CD14-positive monocyte (primary cell): ENCODE measurements at regions not wholly inside any gene's neighbourhood (a gene's known extent, or its start where the extent isn't known, plus 50 kb on each side); places are given as distances from the start of the nearest gene placed in this dataset.

Experiments
- DNase-seq, 3 donors: peaks; one replicate each; pipeline ENCODE4 v3.0.0-alpha.2; 2011 to 2022
- H2AFZ ChIP-seq: 2 replicates; pipeline ENCODE4 v1.6.0; 2012; ENCODE audit warnings: mild to moderate bottlenecking, low read depth, low read length, inconsistent platforms; ENCODE audit not compliant: insufficient read depth, poor library complexity, severe bottlenecking
- H3K27ac ChIP-seq, 2 donors: 1 replicate in 1 of 2; 2 replicates in 1 of 2; pipeline ENCODE4 v1.5.1; 2012 to 2013; ENCODE audit warnings: low read length in 2 of 2, control low read depth in 1 of 2, inconsistent platforms in 1 of 2, low read depth in 1 of 2, mild to moderate bottlenecking in 1 of 2
- H3K27me3 ChIP-seq, 2 donors: one replicate each; pipeline versions ENCODE4 v1.6.0 to v1.6.1; 2011 to 2013; ENCODE audit warnings: low read length in 2 of 2; ENCODE audit not compliant: control insufficient read depth in 2 of 2, insufficient read depth in 2 of 2
- H3K36me3 ChIP-seq, 2 donors: replicated peaks in 1 of 2; 1 replicate in 1 of 2; 2 replicates in 1 of 2; pipeline versions ENCODE4 v1.5.1 to v1.6.1; 2012 to 2013; ENCODE audit warnings: low read length in 2 of 2, control low read depth in 1 of 2, inconsistent platforms in 1 of 2, mild to moderate bottlenecking in 1 of 2; ENCODE audit not compliant: insufficient read depth in 2 of 2, control insufficient read depth in 1 of 2
- H3K4me1 ChIP-seq, 2 donors: 1 replicate in 1 of 2; 2 replicates in 1 of 2; pipeline versions ENCODE4 v1.5.1 to v1.6.1; 2012 to 2013; ENCODE audit warnings: low read length in 2 of 2, control low read depth in 1 of 2, inconsistent platforms in 1 of 2, mild to moderate bottlenecking in 1 of 2, moderate library complexity in 1 of 2; ENCODE audit not compliant: insufficient read depth in 2 of 2, control insufficient read depth in 1 of 2
- H3K4me2 ChIP-seq: replicated peaks from 2 replicates; pipeline ENCODE3; 2012; ENCODE audit warnings: low read length, moderate library complexity, mild to moderate bottlenecking; ENCODE audit not compliant: poor library complexity, severe bottlenecking; ENCODE audit errors: extremely low read depth
- H3K4me3 ChIP-seq, 3 experiments: fragments of 200-600 bp in 1 of 3; sonication (generic) in 1 of 3; replicated peaks in 1 of 3; 1 replicate in 2 of 3; 2 replicates in 1 of 3; pipeline ENCODE4 v1.5.1; 2011 to 2013; ENCODE audit warnings: low read length in 3 of 3, mild to moderate bottlenecking in 3 of 3, control low read depth in 2 of 3, low read depth in 2 of 3, inconsistent platforms in 1 of 3, moderate library complexity in 1 of 3
- H3K79me2 ChIP-seq: 2 replicates; pipeline ENCODE4 v1.6.0; 2012; ENCODE audit warnings: mild to moderate bottlenecking, control low read depth, inconsistent platforms, low read length, moderate library complexity; ENCODE audit not compliant: insufficient read depth
- H3K9ac ChIP-seq: 2 replicates; pipeline ENCODE4 v1.6.0; 2017; ENCODE audit warnings: low read length, mild to moderate bottlenecking; ENCODE audit not compliant: insufficient read depth, poor library complexity, severe bottlenecking
- H3K9me3 ChIP-seq, 2 donors: replicated peaks in 1 of 2; 1 replicate in 1 of 2; 2 replicates in 1 of 2; pipeline versions ENCODE4 v1.5.1 to v1.6.1; 2012 to 2013; ENCODE audit warnings: low read length in 2 of 2, control low read depth in 1 of 2; ENCODE audit not compliant: control insufficient read depth in 1 of 2, insufficient read depth in 1 of 2
- H4K20me1 ChIP-seq: 2 replicates; pipeline ENCODE4 v1.6.0; 2012; ENCODE audit warnings: mild to moderate bottlenecking, low read length, control low read depth, moderate library complexity; ENCODE audit not compliant: insufficient read depth
- H3K27ac Mint-ChIP-seq, 7 donors: one replicate each; pipeline ENCODE4 v1.8.0; 2020; ENCODE audit warnings: mild to moderate bottlenecking in 7 of 7, mixed read lengths in 7 of 7, moderate library complexity in 6 of 7, inconsistent platforms in 2 of 7
- H3K27me3 Mint-ChIP-seq, 3 donors: one replicate each; pipeline ENCODE4 v1.8.0; 2021 to 2022; ENCODE audit warnings: low read depth in 3 of 3, mild to moderate bottlenecking in 3 of 3, mixed read lengths in 3 of 3, moderate library complexity in 3 of 3, inconsistent platforms in 1 of 3
- H3K36me3 Mint-ChIP-seq, 2 donors: one replicate each; pipeline ENCODE4 v1.8.0; 2020; ENCODE audit warnings: mixed read lengths in 2 of 2, inconsistent platforms in 1 of 2, mild to moderate bottlenecking in 1 of 2
- H3K4me1 Mint-ChIP-seq: one replicate; pipeline ENCODE4 v1.8.0; 2020; ENCODE audit warnings: mild to moderate bottlenecking, mixed read lengths
- H3K4me3 Mint-ChIP-seq, 2 donors: one replicate each; pipeline ENCODE4 v1.8.0; 2020; ENCODE audit warnings: mild to moderate bottlenecking in 2 of 2, mixed read lengths in 2 of 2, moderate library complexity in 1 of 2
- H3K9me3 Mint-ChIP-seq, 7 donors: one replicate each; pipeline ENCODE4 v1.8.0; 2020 to 2022; ENCODE audit warnings: mixed read lengths in 7 of 7, mild to moderate bottlenecking in 6 of 7, moderate library complexity in 6 of 7, inconsistent platforms in 2 of 7
- WGBS: methylation state at CpG from one replicate; pipeline ENCODE4 v1.1.5; 2013; ENCODE audit warnings: missing lambda C conversion rate; ENCODE audit not compliant: insufficient coverage; 5-methylcytosine and 5-hydroxymethylcytosine counted together
- intact Hi-C, 2 donors: fragments of 100-400 bp; cut with micrococcal nuclease; formaldehyde crosslinking; loops; one replicate each; pipeline versions ENCODE4 v1.15.0 to v1.15.1; 2023
- TF ChIP-seq, protein P1 (sequence below): fragments of 200-600 bp; IDR thresholded peaks from one replicate; pipeline ENCODE4 v1.8.0; 2022; ENCODE audit warnings: antibody characterized with exemption, mild to moderate bottlenecking

GRCh38 chr6:21907291-21907690 lies 313.7 kb downstream of the SOX4 start:
- Histone ChIP-seq H3K9ac (no peak overlapping the region), H3K36me3 (no peaks in the 10 kb centered on the region), H3K4me1 (no peaks in the 10 kb centered on the region), H3K27me3 (no peaks in the 10 kb centered on the region), H3K27ac (no peak overlapping the region), H3K9me3 (no peaks in the 10 kb centered on the region), H2AFZ (no peak overlapping the region), H3K79me2 (no peaks in the 10 kb centered on the region), H4K20me1 (no peaks in the 10 kb centered on the region), H3K4me3 (no peak overlapping the region), H3K4me2 (no peak overlapping the region)
- H3K4me3 Mint-ChIP-seq, result no peak overlapping the region
- TF ChIP-seq, protein P1, sequence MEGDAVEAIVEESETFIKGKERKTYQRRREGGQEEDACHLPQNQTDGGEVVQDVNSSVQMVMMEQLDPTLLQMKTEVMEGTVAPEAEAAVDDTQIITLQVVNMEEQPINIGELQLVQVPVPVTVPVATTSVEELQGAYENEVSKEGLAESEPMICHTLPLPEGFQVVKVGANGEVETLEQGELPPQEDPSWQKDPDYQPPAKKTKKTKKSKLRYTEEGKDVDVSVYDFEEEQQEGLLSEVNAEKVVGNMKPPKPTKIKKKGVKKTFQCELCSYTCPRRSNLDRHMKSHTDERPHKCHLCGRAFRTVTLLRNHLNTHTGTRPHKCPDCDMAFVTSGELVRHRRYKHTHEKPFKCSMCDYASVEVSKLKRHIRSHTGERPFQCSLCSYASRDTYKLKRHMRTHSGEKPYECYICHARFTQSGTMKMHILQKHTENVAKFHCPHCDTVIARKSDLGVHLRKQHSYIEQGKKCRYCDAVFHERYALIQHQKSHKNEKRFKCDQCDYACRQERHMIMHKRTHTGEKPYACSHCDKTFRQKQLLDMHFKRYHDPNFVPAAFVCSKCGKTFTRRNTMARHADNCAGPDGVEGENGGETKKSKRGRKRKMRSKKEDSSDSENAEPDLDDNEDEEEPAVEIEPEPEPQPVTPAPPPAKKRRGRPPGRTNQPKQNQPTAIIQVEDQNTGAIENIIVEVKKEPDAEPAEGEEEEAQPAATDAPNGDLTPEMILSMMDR, result no peak
- H3K9me3 Mint-ChIP-seq, result no peaks in the 10 kb centered on the region
- no peaks in the 10 kb centered on the region for H3K36me3 Mint-ChIP-seq
- DNase-seq, result no peak
- WGBS, result 60% methylated on average over 1 of the region's 4 CpGs
- intact Hi-C loops, result no loop called here
- H3K27me3 Mint-ChIP-seq, result no peaks in the 10 kb centered on the region
- H3K4me1 Mint-ChIP-seq, result no peaks in the 10 kb centered on the region
- H3K27ac Mint-ChIP-seq, result no peak overlapping the region

DNA sequence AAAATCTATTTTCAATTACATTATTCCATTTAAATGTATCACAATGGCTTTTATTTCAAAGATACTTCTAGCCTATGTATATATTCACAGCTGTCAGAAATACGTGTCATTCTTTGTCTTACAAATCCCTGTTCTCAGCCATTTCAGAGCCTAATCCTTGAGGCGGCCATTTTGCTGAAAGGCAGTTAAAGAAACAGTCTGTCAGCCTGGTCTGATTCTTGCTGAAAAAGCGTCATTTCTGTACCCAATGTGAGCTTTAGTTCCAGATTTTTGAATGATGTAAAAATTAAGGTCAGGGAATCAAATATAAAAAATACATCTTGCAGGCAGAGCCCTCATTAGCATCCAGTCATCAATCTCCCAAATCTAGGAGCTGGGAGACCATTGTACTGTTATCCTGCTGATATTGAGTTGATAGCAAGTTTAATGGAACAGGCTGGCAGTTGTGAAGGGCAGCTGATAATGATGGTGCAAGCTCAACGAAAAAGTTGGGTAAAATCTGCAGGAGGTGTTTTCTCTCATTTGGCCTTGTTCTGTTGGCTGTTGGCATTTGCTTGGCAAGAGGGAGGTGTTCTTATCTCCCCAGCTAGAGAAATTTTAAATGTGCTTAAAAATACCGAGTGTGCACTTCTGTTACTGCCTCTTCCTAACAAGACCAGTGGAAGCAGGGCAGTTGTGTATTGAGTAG lies 314.8 kb downstream of the SOX4 start:
- intact Hi-C loops, result no loop called here
- Histone ChIP-seq H3K9ac (no peak overlapping the region), H3K4me2 (no peak overlapping the region), H3K79me2 (no peaks in the 10 kb centered on the region), H3K4me3 (no peak overlapping the region), H4K20me1 (no peaks in the 10 kb centered on the region), H3K27me3 (no peaks in the 10 kb centered on the region), H3K36me3 (no peaks in the 10 kb centered on the region), H3K27ac (no peak overlapping the region), H3K9me3 (no peaks in the 10 kb centered on the region), H2AFZ (no peak overlapping the region), H3K4me1 (no peaks in the 10 kb centered on the region)
- WGBS, result 84% methylated on average over 2 of the region's 5 CpGs
- Mint-ChIP-seq H3K4me3 (no peak overlapping the region), H3K27ac (no peak overlapping the region), H3K4me1 (no peaks in the 10 kb centered on the region), H3K9me3 (no peaks in the 10 kb centered on the region), H3K36me3 (no peaks in the 10 kb centered on the region), H3K27me3 (peaks cover 0 to 2% (median 0%) of the 10 kb centered on the region in 3 donors)
- TF ChIP-seq, protein P1, result no peak
- DNase-seq, result no peak
